ENCODE measurements at regions not wholly inside any gene's neighbourhood (a gene's known extent, or its start where the extent isn't known, plus 50 kb on each side); places are given as distances from the start of the nearest gene placed in this dataset.

DNA sequence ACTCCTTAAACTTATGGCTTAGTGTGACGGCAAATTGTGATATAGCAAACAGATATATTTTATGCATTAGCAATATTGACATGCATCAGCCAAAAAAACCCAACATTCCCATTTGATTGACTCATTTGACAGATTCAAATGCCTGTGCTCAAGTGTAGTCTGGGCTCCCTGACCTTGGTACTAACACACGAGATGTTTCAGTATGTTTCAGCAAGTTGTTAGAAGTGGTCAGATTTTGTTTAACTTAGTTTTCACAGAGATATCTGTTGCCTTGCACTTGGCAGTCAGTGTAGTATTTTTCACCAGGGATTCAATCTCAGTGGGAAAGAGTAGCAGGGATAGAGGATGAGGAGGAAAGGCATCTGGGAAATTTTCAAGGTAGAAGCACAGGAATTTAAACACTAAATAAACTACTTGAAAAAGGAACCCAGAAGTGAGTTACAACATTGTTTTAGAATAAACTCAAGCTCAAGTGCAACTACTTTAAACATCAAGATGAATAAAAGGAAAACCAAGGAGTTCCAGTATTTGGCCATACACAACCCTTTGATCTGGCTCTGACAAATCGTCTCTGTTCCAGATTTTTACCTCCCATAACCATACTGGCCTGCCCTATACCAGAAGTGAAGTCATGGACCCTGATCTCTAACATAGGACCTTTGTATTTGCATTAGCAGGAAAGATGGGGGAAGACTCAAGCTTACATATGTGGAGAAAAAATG, 56.5 kb upstream of the BLID start:
- TF ChIP-seq MAFK (IDR thresholded peaks at IDR 0.05; ENCODE audit: partially characterized antibody) (no peak), SMC3 (IDR thresholded peaks at IDR 0.05) (no peak), EHMT2 (IDR thresholded peaks at IDR 0.05; ENCODE audit: low read depth) (no peak), CEBPB (IDR thresholded peaks at IDR 0.05) (no peak), FOSL2 (IDR thresholded peaks at IDR 0.05) (no peak), FOSL2 (CRISPR knock-in tag; IDR thresholded peaks at IDR 0.05) (no peak), SREBF2 (IDR thresholded peaks at IDR 0.05) (no peak)
- TF ChIP-seq, protein P1, sequence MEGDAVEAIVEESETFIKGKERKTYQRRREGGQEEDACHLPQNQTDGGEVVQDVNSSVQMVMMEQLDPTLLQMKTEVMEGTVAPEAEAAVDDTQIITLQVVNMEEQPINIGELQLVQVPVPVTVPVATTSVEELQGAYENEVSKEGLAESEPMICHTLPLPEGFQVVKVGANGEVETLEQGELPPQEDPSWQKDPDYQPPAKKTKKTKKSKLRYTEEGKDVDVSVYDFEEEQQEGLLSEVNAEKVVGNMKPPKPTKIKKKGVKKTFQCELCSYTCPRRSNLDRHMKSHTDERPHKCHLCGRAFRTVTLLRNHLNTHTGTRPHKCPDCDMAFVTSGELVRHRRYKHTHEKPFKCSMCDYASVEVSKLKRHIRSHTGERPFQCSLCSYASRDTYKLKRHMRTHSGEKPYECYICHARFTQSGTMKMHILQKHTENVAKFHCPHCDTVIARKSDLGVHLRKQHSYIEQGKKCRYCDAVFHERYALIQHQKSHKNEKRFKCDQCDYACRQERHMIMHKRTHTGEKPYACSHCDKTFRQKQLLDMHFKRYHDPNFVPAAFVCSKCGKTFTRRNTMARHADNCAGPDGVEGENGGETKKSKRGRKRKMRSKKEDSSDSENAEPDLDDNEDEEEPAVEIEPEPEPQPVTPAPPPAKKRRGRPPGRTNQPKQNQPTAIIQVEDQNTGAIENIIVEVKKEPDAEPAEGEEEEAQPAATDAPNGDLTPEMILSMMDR (IDR thresholded peaks at IDR 0.05), result no peak

Measured in A549 (cell line).